Natural killer cell (primary cell): ENCODE measurements at regions not wholly inside any gene's neighbourhood (a gene's known extent, or its start where the extent isn't known, plus 50 kb on each side); places are given as distances from the start of the nearest gene placed in this dataset.
"Not testable (repeated sequence)": the region's sequence is repeated elsewhere in the genome, so short reads cannot be mapped to it uniquely, and the experiment has no call there.

Source experiments
- ATAC-seq, 3 donors: fragments of 150-1000 bp in 2 of 3; fragments of 200-7000 bp in 1 of 3; cut with Tn5 transposase; 1 replicate in 1 of 3; 2 replicates in 2 of 3; pipeline ENCODE4 v1.10.0; 2021; ENCODE audit warnings: mild to moderate bottlenecking in 2 of 3, moderate library complexity in 2 of 3
- DNase-seq, 2 donors: peaks; one replicate each; pipeline versions ENCODE4 v3.0.0 to v3.0.0-alpha.2; 2013 to 2021; ENCODE audit warnings: mixed read lengths in 1 of 2
- H3K27ac ChIP-seq: one replicate; pipeline ENCODE4 v1.5.1; 2013; ENCODE audit warnings: mild to moderate bottlenecking, low read length
- H3K27me3 ChIP-seq: one replicate; pipeline ENCODE4 v1.6.1; 2013; ENCODE audit warnings: low read length; ENCODE audit not compliant: control insufficient read depth, insufficient read depth
- H3K36me3 ChIP-seq: one replicate; pipeline ENCODE4 v1.6.1; 2013; ENCODE audit warnings: low read length; ENCODE audit not compliant: control insufficient read depth, insufficient read depth
- H3K4me1 ChIP-seq: one replicate; pipeline ENCODE4 v1.6.1; 2013; ENCODE audit warnings: low read length; ENCODE audit not compliant: control insufficient read depth, insufficient read depth
- H3K4me3 ChIP-seq: one replicate; pipeline ENCODE4 v1.5.1; 2013; ENCODE audit warnings: low read length
- H3K9me3 ChIP-seq: one replicate; pipeline ENCODE4 v1.6.1; 2013; ENCODE audit warnings: low read length; ENCODE audit not compliant: control insufficient read depth, insufficient read depth
- H3K27ac Mint-ChIP-seq, 2 donors: one replicate each; pipeline ENCODE4 v1.8.0; 2022; ENCODE audit warnings: mild to moderate bottlenecking in 2 of 2, mixed read lengths in 2 of 2, moderate library complexity in 1 of 2
- H3K27me3 Mint-ChIP-seq, 2 donors: one replicate each; pipeline ENCODE4 v1.8.0; 2022; ENCODE audit warnings: low read depth in 2 of 2, mixed read lengths in 2 of 2
- H3K36me3 Mint-ChIP-seq: one replicate; pipeline ENCODE4 v1.8.0; 2022; ENCODE audit warnings: mixed read lengths
- H3K4me1 Mint-ChIP-seq, 2 donors: one replicate each; pipeline ENCODE4 v1.8.0; 2022; ENCODE audit warnings: mixed read lengths in 2 of 2
- H3K4me3 Mint-ChIP-seq: one replicate; pipeline ENCODE4 v1.8.0; 2022; ENCODE audit warnings: mild to moderate bottlenecking, moderate library complexity, mixed read lengths
- H3K9me3 Mint-ChIP-seq, 2 donors: one replicate each; pipeline ENCODE4 v1.8.0; 2022; ENCODE audit warnings: mixed read lengths in 2 of 2
- WGBS: methylation state at CpG from one replicate; pipeline ENCODE4 v1.1.7; 2013; ENCODE audit warnings: missing lambda C conversion rate; ENCODE audit not compliant: insufficient coverage; 5-methylcytosine and 5-hydroxymethylcytosine counted together
- intact Hi-C: fragments of 100-400 bp; cut with micrococcal nuclease; formaldehyde crosslinking; loops from one replicate; pipeline ENCODE4 v1.14.2; 2022
- TF ChIP-seq, protein P1 (sequence below): fragments of 200-600 bp; IDR thresholded peaks from one replicate; pipeline ENCODE4 v1.8.0; 2022; ENCODE audit warnings: antibody characterized with exemption

DNA sequence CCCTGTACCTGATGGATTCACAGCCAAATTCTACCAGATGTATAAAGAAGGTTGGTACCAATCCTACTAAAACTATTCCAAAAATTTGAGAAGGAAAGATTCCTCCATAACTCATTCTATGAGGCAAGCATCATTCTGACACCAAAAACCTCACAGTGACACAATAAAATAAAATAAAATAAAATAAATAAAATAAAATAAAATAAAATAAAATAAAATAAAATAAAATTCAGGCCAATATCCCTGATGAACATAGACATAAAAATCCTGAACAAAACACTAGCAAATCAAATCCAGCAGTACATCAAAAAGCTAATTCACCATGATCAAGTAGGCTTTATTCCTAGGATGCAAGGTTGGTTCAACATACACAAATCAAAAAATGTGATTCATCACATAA is 108.1 kb downstream of the PROX1 start:
- intact Hi-C loops, H3K27me3 Mint-ChIP-seq, H3K9me3 ChIP-seq, DNase-seq, H3K4me1 Mint-ChIP-seq, H3K36me3 Mint-ChIP-seq, H3K4me3 ChIP-seq, H3K27me3 ChIP-seq, H3K4me1 ChIP-seq, H3K27ac ChIP-seq, H3K27ac Mint-ChIP-seq, H3K4me3 Mint-ChIP-seq, H3K36me3 ChIP-seq, ATAC-seq: not testable (repeated sequence)
- peaks cover 4 to 11% of the 10 kb centered on the region in 2 donors for H3K9me3 Mint-ChIP-seq

GRCh38 chr1:214101246-214101645 is 113.5 kb downstream of the PROX1 start:
- no peak overlapping the region for H3K4me3 Mint-ChIP-seq
- no peaks in the 10 kb centered on the region for H3K27me3 Mint-ChIP-seq
- intact Hi-C loops: no loop called here
- Histone ChIP-seq H3K36me3 (no peaks in the 10 kb centered on the region), H3K4me3 (no peak overlapping the region), H3K9me3 (no peaks in the 10 kb centered on the region), H3K27me3 (no peaks in the 10 kb centered on the region), H3K4me1 (no peaks in the 10 kb centered on the region), H3K27ac (no peak overlapping the region)
- DNase-seq (no peak), ATAC-seq (no peak)
- H3K9me3 Mint-ChIP-seq: no peaks in the 10 kb centered on the region
- H3K27ac Mint-ChIP-seq: no peak overlapping the region
- H3K36me3 Mint-ChIP-seq: no peaks in the 10 kb centered on the region
- WGBS: 58% methylated on average over 2 of the region's 2 CpGs
- TF ChIP-seq, protein P1, sequence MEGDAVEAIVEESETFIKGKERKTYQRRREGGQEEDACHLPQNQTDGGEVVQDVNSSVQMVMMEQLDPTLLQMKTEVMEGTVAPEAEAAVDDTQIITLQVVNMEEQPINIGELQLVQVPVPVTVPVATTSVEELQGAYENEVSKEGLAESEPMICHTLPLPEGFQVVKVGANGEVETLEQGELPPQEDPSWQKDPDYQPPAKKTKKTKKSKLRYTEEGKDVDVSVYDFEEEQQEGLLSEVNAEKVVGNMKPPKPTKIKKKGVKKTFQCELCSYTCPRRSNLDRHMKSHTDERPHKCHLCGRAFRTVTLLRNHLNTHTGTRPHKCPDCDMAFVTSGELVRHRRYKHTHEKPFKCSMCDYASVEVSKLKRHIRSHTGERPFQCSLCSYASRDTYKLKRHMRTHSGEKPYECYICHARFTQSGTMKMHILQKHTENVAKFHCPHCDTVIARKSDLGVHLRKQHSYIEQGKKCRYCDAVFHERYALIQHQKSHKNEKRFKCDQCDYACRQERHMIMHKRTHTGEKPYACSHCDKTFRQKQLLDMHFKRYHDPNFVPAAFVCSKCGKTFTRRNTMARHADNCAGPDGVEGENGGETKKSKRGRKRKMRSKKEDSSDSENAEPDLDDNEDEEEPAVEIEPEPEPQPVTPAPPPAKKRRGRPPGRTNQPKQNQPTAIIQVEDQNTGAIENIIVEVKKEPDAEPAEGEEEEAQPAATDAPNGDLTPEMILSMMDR: no peak
- no peaks in the 10 kb centered on the region for H3K4me1 Mint-ChIP-seq

DNA sequence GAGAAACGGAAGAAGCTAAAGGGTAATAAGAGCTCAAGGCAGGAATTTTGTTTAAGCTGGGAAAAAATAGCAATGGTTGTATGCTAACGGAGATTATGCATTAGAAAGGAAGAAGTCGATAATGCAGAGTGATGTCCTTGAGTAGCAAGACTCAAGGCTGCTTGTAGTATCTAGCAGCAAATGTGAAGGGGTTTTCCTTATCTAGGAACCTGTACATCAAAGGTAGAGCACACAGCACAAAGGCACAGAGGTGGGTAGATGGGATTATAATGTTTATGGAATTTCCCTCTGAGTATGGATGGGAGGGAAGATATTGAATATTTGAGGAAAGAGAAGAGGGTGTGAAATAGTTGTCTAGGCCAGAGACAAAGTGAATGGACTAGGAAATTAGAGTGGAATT is 114.1 kb downstream of the PROX1 start:
- intact Hi-C loops: no loop called here
- no peak overlapping the region for H3K4me3 Mint-ChIP-seq
- H3K4me1 Mint-ChIP-seq: no peaks in the 10 kb centered on the region
- no peaks in the 10 kb centered on the region for H3K9me3 Mint-ChIP-seq
- no peak overlapping the region for H3K4me3 ChIP-seq
- no peaks in the 10 kb centered on the region for H3K36me3 ChIP-seq
- H3K27ac Mint-ChIP-seq: no peak overlapping the region
- no peaks in the 10 kb centered on the region for H3K4me1 ChIP-seq
- ATAC-seq (no peak), DNase-seq (no peak)
- no peaks in the 10 kb centered on the region for H3K27me3 Mint-ChIP-seq
- H3K27me3 ChIP-seq: no peaks in the 10 kb centered on the region
- WGBS: 92% methylated on average over 3 of the region's 3 CpGs
- no peaks in the 10 kb centered on the region for H3K36me3 Mint-ChIP-seq
- H3K9me3 ChIP-seq: no peaks in the 10 kb centered on the region
- H3K27ac ChIP-seq: no peak overlapping the region
- TF ChIP-seq, protein P1: no peak

DNA sequence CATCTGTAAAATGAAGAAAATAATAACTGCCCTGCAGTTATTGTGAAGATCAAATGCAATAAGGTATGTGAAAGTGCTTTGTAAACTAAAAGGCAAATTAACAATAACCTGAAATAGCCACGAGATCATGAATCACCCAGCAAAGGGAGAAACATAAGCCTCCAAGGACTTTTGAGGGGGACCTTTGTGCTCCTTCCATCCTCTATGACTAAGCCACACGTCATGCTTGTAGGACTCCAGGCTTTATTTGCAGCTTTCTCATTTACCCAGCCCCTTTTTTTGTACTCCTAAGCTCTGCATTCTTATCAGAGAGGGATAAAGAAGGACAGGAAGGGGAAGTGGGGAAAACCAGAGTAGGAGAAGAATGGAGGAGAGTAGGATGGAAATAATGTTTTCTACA is 115.1 kb downstream of the PROX1 start:
- 41% methylated on average over 2 of the region's 2 CpGs for WGBS
- Histone ChIP-seq H3K9me3 (no peaks in the 10 kb centered on the region), H3K4me3 (no peak overlapping the region), H3K27me3 (no peaks in the 10 kb centered on the region), H3K27ac (no peak overlapping the region), H3K36me3 (no peaks in the 10 kb centered on the region), H3K4me1 (no peaks in the 10 kb centered on the region)
- intact Hi-C loops: no loop called here
- Mint-ChIP-seq H3K36me3 (no peaks in the 10 kb centered on the region), H3K4me3 (no peak overlapping the region), H3K27ac (no peak overlapping the region), H3K9me3 (no peaks in the 10 kb centered on the region), H3K4me1 (no peaks in the 10 kb centered on the region), H3K27me3 (no peaks in the 10 kb centered on the region)
- no peak for ATAC-seq
- TF ChIP-seq, protein P1: no peak
- no peak for DNase-seq
